Cerebellar nuclear complex (tissue), 1 donor: ENCODE measurements at regions not wholly inside any gene's neighbourhood (a gene's known extent, or its start where the extent isn't known, plus 50 kb on each side); places are given as distances from the start of the nearest gene placed in this dataset.

Experiments used
- DNase-seq, 2 experiments: peaks; one replicate each; lab custom pipeline; 2025; lab: John Stamatoyannopoulos, UW

DNA sequence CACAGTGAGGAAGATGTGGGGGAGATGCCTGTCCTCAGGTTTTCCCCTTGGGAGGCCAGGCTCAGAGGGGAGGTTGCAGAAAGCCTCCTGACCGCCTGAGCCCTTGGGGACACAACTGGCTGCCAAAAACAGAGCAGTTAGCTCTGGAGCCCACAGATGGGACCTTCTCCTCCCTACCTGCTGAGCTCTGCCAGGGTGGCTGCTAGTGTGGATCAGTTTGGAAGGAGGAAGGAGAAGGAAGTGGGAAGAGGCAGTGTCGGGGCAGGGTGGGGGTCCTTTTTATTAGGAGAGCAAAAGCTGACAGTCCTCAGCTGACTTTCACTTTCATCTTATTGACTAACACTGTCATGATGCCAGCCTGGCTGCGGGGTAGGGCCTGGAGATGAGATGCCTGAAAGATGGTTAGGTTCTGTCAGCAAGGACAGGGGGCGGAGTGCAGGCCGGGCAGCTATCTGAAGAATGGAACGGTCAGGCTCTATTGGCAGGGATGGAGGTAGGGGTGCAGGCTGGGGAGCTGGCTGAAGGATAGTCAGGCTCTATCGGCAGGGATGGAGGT lies 188.5 kb upstream of the HDAC4 start:
- DNase-seq: no peak

DNA sequence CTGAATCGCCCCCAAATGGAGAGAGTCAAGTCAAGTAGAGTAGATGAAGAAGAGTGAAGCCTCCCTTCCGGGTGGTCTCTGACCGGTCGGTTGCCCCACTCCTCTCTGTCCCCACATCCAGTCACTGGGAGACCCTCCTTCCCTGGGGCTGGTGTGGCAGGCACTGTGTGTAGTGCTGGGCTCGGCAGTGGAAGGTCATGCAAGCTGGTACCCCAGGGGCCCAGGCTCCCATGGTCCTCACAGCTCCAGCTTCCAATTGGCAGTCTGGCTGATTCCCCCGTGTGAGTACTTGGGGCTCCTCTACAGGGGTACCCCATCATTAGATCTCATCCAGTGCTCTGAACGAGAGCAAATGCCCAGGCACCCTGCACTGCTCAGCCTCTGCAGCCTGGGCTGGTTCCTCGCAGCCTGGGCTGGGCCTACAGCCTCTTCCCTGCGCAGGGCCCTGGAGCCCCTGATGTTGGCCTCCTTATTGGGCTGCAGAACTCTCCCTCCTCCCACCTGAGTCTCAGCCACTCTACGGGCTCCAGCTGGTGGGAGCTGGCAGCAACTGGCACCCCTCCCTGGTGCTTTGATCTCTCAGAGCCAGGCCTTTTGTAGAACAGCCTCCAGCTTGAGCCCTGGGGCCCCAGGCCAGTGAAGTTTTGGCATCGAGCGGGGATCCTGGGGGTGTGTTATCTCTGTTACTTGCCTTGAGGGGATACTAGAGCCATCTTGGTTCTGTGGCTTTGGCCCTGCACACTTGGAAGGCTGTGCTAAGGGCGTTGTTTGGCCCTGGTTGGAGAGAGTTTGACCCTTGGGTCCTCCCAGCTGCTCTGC lies 187.8 kb upstream of the HDAC4 start:
- DNase-seq: no peak

DNA sequence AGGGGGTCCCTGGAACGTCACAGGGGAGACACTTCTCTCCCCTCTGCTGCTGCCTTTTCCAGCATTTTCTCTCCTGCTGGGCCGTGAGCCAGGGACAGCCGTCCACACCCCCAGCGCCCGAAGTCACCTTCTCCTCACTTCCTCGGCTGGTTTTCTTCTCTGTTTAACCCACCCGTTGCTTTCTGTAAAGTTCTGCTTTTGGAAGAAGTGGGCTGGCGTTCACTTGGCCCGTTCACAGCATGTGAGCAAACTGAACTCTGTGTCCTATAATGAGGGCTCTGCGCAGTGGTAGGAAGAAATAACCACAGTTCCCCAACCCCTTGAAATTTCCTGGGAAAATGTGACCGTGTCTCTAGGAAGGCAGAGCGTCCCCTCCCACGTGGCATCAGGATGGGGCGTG lies 187.0 kb upstream of the HDAC4 start:
- no peak for DNase-seq

DNA sequence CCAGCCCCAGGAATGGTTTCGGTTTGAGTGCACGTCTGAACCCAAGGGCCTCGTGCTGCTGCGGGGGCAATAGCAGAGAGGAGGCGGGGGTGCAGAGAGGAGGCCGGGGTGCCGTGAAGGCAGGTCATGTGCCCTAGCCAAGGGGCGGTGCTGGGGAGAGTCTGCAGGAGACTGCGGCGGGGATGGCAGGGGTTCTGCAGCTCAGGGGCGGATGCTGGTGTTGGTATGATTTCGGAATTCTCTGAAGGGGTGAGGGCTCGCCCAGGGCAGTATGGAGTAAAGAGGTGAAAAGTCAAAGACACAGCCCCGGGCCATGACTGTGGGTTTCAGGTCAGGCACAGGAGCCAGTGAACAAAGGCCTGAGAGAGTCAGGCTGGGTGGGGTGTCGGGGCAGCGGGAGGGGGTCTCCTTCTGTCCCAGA lies 186.5 kb upstream of the HDAC4 start:
- DNase-seq: no peak

DNA sequence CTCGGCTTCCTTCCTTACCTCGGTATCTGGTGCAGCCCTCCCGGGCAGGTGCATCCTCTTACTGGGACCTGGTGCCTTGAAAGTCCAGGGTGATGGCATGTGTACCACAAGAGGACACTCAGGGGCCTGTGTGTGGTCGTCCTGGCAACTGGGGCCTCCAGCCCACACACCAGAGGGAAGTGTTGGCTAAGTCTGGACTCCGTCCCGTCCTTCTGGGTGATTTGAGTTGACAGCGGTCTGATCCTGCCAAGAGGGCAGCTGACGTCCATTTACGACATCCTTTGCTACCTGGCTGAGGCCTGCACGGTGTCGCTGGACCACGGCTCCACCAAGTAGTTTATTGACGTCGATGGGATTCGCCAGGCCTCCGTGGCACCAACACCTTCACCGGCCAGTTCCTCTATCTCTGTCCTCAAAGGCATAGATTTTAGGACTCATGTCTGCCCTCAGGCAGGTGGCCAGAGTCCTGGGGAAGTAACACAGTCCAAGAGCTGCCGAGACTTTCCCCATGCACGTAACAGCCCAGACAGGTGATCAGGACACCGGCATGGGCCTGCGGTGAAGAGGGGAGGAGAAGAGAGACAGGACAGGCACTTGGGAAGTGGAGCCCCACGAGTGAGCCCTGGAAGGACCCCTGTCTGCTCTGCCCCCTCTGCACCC lies 186.0 kb upstream of the HDAC4 start:
- no peak for DNase-seq

- DNase-seq: no peak
Measured at GRCh38 chr2:239585422-239585821, 184.6 kb upstream of the HDAC4 start.

GRCh38 chr2:239584986-239585385 lies 184.2 kb upstream of the HDAC4 start:
- DNase-seq: no peak

GRCh38 chr2:239583879-239584859 lies 183.3 kb upstream of the HDAC4 start:
- DNase-seq: no peak

DNA sequence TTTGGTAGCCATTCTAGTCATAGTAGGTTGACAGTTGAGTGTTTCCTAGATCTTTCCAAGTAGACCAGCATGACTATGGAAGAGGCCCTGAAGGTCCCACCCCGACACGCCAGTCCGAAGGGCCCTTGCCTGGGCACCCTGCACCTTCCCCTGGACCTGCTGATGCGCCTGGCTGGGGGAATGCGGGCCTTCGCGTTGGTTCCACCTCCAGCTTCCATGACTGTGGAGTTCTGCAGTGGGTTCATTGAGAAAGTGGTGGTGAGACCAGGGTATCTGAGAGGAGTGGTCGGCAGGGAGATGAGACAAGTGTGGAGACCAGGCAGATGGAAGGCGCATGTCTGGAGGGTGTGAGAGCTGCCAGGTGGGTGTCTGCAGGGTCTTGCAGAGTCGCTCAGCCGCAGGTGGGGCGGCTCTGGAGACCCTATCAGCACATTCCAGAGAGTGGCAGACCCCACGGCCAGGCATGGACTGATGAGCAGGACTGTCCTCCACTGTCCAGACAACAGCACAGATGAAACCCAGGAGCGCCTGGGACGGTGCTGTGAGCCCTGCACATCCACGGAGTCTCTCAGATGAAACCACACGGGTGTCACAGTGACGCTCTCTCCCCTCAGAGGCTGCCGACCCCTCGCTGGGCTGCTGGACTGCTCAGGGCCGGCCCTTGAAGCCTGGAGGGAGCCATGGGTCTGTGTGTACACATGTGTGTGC lies 182.5 kb upstream of the HDAC4 start:
- no peak for DNase-seq

DNA sequence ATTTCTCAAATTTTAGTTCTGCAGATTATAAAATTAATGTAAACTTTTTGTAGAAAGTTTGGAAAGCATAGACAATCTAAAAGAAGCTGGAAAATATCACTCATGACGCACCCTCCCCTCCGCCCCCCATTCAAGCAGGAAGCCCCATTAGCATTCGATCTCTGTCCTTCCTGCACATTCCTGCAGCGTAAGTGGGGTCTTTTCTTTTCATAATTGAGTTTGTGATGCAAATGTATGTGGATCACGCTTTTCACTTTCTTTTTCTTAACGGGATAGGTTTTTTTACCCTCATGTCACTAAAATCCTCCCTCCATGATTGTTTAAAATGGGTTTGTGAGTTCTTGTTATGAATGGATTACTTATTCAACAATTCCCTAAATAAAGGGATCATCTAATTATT lies 181.7 kb upstream of the HDAC4 start:
- DNase-seq: no peak

DNA sequence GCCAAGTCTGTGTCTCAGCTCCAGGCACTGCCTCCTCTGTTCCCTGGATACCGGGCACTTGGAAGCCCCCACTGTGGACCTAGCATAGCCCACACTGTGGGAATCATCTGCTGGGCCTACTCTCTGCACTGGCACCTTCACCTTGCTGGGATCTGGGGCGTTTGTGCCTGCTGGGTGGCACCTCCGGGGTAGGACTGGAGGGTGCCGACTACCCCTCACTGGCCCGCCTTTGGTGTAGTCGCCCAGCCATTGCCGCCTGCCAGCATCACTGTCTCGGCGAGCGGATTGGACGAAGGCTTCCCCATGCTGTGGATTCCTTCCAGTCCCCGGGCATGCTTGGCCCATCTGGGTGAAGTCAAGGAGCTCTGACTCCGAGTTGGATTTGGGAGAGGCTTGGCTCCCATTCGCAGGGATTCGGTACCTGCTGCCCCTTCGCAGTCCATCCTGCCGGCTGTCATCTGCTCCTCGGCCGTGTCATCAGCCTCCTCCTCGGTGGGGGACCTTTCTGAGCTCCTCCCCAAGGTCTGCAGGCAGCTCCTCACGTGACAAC lies 180.6 kb upstream of the HDAC4 start:
- DNase-seq: no peak

GRCh38 chr2:239580199-239580527 lies 179.3 kb upstream of the HDAC4 start:
- DNase-seq: no peak

GRCh38 chr2:239579524-239580198 lies 178.8 kb upstream of the HDAC4 start:
- no peak for DNase-seq

GRCh38 chr2:239579081-239579480 lies 178.3 kb upstream of the HDAC4 start:
- DNase-seq: no peak

DNA sequence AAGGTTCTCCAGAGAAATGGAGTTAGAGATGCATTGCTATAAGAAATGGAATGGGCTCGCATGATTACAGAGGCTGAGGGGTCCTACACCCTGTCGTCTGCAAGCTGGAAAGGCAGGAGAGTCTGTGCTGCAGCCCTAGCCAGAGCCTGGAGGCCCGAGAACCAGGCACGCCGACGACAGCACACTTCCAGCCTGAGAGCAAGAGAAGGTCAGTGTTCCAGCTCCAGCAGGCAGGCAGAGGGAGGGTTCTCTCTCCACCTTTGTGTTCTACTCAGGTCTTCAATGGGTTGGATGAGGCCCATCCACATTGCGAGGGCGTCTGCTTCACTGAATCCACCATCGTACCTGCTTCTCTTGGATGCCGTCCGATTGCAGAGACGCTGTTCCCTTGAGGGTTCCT lies 177.6 kb upstream of the HDAC4 start:
- DNase-seq: no peak

- DNase-seq: no peak
Measured at GRCh38 chr2:239577935-239578334, 177.1 kb upstream of the HDAC4 start.

- no peak for DNase-seq
Measured at GRCh38 chr2:239576784-239577685, 176.2 kb upstream of the HDAC4 start.

GRCh38 chr2:239575931-239576445 lies 175.2 kb upstream of the HDAC4 start:
- no peak for DNase-seq

- no peak for DNase-seq
Measured at GRCh38 chr2:239574434-239575156, 173.8 kb upstream of the HDAC4 start.
